AG09319 (cell line): ENCODE measurements at regions not wholly inside any gene's neighbourhood (a gene's known extent, or its start where the extent isn't known, plus 50 kb on each side); places are given as distances from the start of the nearest gene placed in this dataset.

Source experiments
- DNase-seq: peaks from one replicate; pipeline ENCODE4 v3.0.0-alpha.2; 2010; ENCODE audit warnings: low read depth; ENCODE audit errors: extremely low read depth
- CTCF ChIP-seq: IDR thresholded peaks from 2 replicates; pipeline ENCODE4 v1.5.1; 2011; ENCODE audit warnings: low read depth, mild to moderate bottlenecking, inconsistent platforms, low read length, moderate library complexity

- no peak for TF ChIP-seq CTCF
- no peak for DNase-seq
Observed at GRCh38 chr2:114065731-114066130, 175.8 kb downstream of the ACTR3 start.

- no peak for DNase-seq
- TF ChIP-seq CTCF, result no peak
Observed at GRCh38 chr2:114066186-114066747, 176.4 kb downstream of the ACTR3 start.

DNA sequence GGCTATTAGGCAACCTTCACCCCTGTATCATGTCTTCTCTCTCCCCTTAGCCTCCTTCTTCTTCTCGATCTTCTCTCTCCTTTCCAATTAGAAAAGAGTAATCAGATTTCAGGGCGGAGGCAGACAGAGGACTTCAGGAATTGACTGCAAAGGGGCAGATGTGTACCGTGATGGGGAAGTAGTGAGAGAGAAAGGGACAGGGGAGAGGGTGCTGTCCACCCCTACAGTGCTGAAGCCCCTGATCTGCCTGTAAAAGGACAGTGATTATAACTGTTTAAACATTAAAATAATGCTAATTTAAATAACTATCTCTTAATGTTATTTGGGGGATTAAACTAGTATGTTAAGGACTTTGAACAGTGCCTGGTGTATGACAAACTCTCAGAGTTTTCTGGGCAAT lies 178.5 kb downstream of the ACTR3 start:
- no peak for TF ChIP-seq CTCF
- no peak for DNase-seq

DNA sequence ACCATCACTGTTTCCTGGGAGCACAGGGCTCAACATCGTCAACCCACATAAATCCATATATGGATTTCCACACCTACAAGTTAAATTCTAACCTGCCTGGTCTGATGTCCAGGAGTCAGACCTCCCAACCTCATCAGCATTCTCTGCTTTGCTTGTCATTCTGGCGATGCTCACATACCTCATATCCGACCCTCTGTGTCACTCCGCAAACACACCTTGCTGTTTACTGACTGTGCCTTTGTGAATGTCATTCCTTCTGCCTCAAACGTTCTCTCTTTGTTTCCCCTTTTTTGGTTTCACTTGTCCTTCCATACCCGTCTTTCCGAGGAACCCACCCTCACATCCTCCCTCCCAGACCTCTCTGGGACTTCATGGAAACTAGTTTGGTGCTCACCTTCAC lies 187.1 kb downstream of the ACTR3 start:
- TF ChIP-seq CTCF, result no peak
- DNase-seq, result no peak

- no peak for DNase-seq
- no peak for TF ChIP-seq CTCF
Observed at GRCh38 chr2:114079366-114080004, 189.6 kb downstream of the ACTR3 start.

GRCh38 chr2:114082731-114083433 lies 193.0 kb downstream of the ACTR3 start:
- TF ChIP-seq CTCF, result no peak
- DNase-seq, result no peak

- DNase-seq, result no peak
- TF ChIP-seq CTCF, result no peak
Observed at GRCh38 chr2:114083717-114084387, 194.0 kb downstream of the ACTR3 start.
